Natural killer cell (primary cell): ENCODE measurements at regions not wholly inside any gene's neighbourhood (a gene's known extent, or its start where the extent isn't known, plus 50 kb on each side); places are given as distances from the start of the nearest gene placed in this dataset.

Experiments used
- ATAC-seq, 3 donors: fragments of 150-1000 bp in 2 of 3; fragments of 200-7000 bp in 1 of 3; cut with Tn5 transposase; 1 replicate in 1 of 3; 2 replicates in 2 of 3; pipeline ENCODE4 v1.10.0; 2021; ENCODE audit warnings: mild to moderate bottlenecking in 2 of 3, moderate library complexity in 2 of 3
- DNase-seq, 2 donors: peaks; one replicate each; pipeline versions ENCODE4 v3.0.0 to v3.0.0-alpha.2; 2013 to 2021; ENCODE audit warnings: mixed read lengths in 1 of 2
- H3K27ac ChIP-seq: one replicate; pipeline ENCODE4 v1.5.1; 2013; ENCODE audit warnings: mild to moderate bottlenecking, low read length
- H3K27me3 ChIP-seq: one replicate; pipeline ENCODE4 v1.6.1; 2013; ENCODE audit warnings: low read length; ENCODE audit not compliant: control insufficient read depth, insufficient read depth
- H3K36me3 ChIP-seq: one replicate; pipeline ENCODE4 v1.6.1; 2013; ENCODE audit warnings: low read length; ENCODE audit not compliant: control insufficient read depth, insufficient read depth
- H3K4me1 ChIP-seq: one replicate; pipeline ENCODE4 v1.6.1; 2013; ENCODE audit warnings: low read length; ENCODE audit not compliant: control insufficient read depth, insufficient read depth
- H3K4me3 ChIP-seq: one replicate; pipeline ENCODE4 v1.5.1; 2013; ENCODE audit warnings: low read length
- H3K9me3 ChIP-seq: one replicate; pipeline ENCODE4 v1.6.1; 2013; ENCODE audit warnings: low read length; ENCODE audit not compliant: control insufficient read depth, insufficient read depth
- H3K27ac Mint-ChIP-seq, 2 donors: one replicate each; pipeline ENCODE4 v1.8.0; 2022; ENCODE audit warnings: mild to moderate bottlenecking in 2 of 2, mixed read lengths in 2 of 2, moderate library complexity in 1 of 2
- H3K27me3 Mint-ChIP-seq, 2 donors: one replicate each; pipeline ENCODE4 v1.8.0; 2022; ENCODE audit warnings: low read depth in 2 of 2, mixed read lengths in 2 of 2
- H3K36me3 Mint-ChIP-seq: one replicate; pipeline ENCODE4 v1.8.0; 2022; ENCODE audit warnings: mixed read lengths
- H3K4me1 Mint-ChIP-seq, 2 donors: one replicate each; pipeline ENCODE4 v1.8.0; 2022; ENCODE audit warnings: mixed read lengths in 2 of 2
- H3K4me3 Mint-ChIP-seq: one replicate; pipeline ENCODE4 v1.8.0; 2022; ENCODE audit warnings: mild to moderate bottlenecking, moderate library complexity, mixed read lengths
- H3K9me3 Mint-ChIP-seq, 2 donors: one replicate each; pipeline ENCODE4 v1.8.0; 2022; ENCODE audit warnings: mixed read lengths in 2 of 2
- CTCF ChIP-seq: fragments of 200-600 bp; IDR thresholded peaks from one replicate; pipeline ENCODE4 v1.8.0; 2022; ENCODE audit warnings: antibody characterized with exemption
- WGBS: methylation state at CpG from one replicate; pipeline ENCODE4 v1.1.7; 2013; ENCODE audit warnings: missing lambda C conversion rate; ENCODE audit not compliant: insufficient coverage; 5-methylcytosine and 5-hydroxymethylcytosine counted together
- intact Hi-C: fragments of 100-400 bp; cut with micrococcal nuclease; formaldehyde crosslinking; loops from one replicate; pipeline ENCODE4 v1.14.2; 2022

DNA sequence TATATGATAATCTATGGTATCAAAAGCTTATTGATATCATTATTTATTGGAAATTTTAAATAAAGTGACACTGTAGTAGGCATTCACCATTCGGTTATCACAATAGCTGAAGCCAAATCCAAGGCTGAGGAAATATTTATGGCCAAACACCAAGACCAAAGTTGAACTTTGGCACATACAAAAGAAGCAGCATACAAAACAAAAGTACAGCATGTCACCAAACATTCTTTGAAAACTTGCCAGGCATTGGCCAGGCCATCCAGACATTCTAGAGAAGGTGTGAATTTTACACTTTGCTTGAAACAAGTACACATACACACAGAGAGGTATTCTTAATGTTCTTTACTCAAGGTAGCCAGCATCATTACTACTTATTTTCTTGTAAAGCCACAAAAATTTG is 544.4 kb upstream of the CXADR start:
- Histone ChIP-seq H3K9me3 (peaks cover 9% of the 10 kb centered on the region), H3K27ac (no peak overlapping the region), H3K4me1 (no peaks in the 10 kb centered on the region), H3K27me3 (no peaks in the 10 kb centered on the region), H3K4me3 (no peak overlapping the region), H3K36me3 (no peaks in the 10 kb centered on the region)
- 83% methylated on average over 1 of the region's 1 CpG for WGBS
- ATAC-seq (no peak), DNase-seq (no peak)
- H3K36me3 Mint-ChIP-seq: no peaks in the 10 kb centered on the region
- no peaks in the 10 kb centered on the region for H3K27me3 Mint-ChIP-seq
- TF ChIP-seq CTCF: no peak
- H3K4me3 Mint-ChIP-seq: no peak overlapping the region
- peaks cover 12 to 20% of the 10 kb centered on the region in 2 donors for H3K9me3 Mint-ChIP-seq
- no peaks in the 10 kb centered on the region for H3K4me1 Mint-ChIP-seq
- H3K27ac Mint-ChIP-seq: no peak overlapping the region
- intact Hi-C loops: no loop called here

DNA sequence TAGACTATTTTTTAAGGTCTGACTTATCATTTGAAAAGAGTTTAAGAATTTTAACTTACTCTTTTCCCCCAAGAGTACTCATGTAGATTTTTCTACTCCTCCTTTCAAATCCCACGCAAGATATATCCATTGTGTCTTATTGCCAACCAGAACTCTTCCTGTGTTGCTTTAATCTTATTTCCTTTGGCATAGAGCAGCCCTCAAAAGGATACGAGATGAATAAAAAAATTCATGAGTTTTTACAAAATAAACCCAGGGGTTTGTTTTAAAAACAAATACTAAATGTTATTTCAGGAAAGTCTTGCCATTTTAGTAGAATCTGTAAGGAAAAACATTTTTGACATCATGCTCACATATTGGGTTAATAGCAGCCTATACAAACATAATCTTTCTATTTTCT is 543.2 kb upstream of the CXADR start:
- H3K9me3 Mint-ChIP-seq: peaks cover 10 to 21% of the 10 kb centered on the region in 2 donors
- no peak overlapping the region for H3K4me3 ChIP-seq
- no peaks in the 10 kb centered on the region for H3K27me3 ChIP-seq
- DNase-seq (no peak), ATAC-seq (no peak)
- no peak overlapping the region for H3K27ac Mint-ChIP-seq
- no peaks in the 10 kb centered on the region for H3K36me3 ChIP-seq
- intact Hi-C loops: no loop called here
- no peaks in the 10 kb centered on the region for H3K36me3 Mint-ChIP-seq
- no peaks in the 10 kb centered on the region for H3K4me1 ChIP-seq
- no peak for TF ChIP-seq CTCF
- H3K4me3 Mint-ChIP-seq: no peak overlapping the region
- 11% methylated on average over 1 of the region's 2 CpGs for WGBS
- no peaks in the 10 kb centered on the region for H3K4me1 Mint-ChIP-seq
- H3K9me3 ChIP-seq: peaks cover 9% of the 10 kb centered on the region
- no peak overlapping the region for H3K27ac ChIP-seq
- H3K27me3 Mint-ChIP-seq: no peaks in the 10 kb centered on the region

DNA sequence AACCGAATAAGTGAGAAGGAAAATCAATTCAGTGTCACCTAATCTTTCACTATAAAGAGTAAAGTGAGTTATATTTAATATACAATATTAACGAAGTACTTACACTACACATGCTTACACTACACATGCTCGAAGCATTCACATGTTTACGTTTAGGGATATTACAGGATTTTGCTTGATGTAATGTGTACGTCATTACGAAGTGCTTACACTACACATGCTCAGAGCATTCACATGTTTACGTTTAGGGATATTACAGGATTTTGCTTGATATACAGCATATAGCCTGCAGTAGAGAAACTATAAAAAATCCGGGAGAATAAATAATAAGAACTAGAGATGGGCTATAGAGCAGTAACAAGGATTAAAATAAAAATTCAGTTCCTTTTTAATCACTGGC is 538.8 kb upstream of the CXADR start:
- TF ChIP-seq CTCF: no peak

GRCh38 chr21:16976193-16976592 is 536.6 kb upstream of the CXADR start:
- no peak for DNase-seq
- no peak overlapping the region for H3K4me3 ChIP-seq
- no peak overlapping the region for H3K27ac ChIP-seq
- intact Hi-C loops: no loop called here
- TF ChIP-seq CTCF: no peak
- no peaks in the 10 kb centered on the region for H3K36me3 ChIP-seq
- 63% methylated on average over 1 of the region's 2 CpGs for WGBS
- Mint-ChIP-seq H3K27me3 (no peaks in the 10 kb centered on the region), H3K27ac (no peak overlapping the region), H3K4me3 (no peak overlapping the region), H3K4me1 (no peaks in the 10 kb centered on the region), H3K36me3 (no peaks in the 10 kb centered on the region), H3K9me3 (peaks cover 9 to 15% of the 10 kb centered on the region in 2 donors)
- no peaks in the 10 kb centered on the region for H3K27me3 ChIP-seq
- peaks cover 2% of the 10 kb centered on the region for H3K9me3 ChIP-seq
- H3K4me1 ChIP-seq: no peaks in the 10 kb centered on the region
- ATAC-seq: no peak

More for the DNA sequence above, 538.8 kb upstream of the CXADR start:
- H3K36me3 ChIP-seq: no peaks in the 10 kb centered on the region
- Mint-ChIP-seq H3K9me3 (peaks cover 9 to 12% of the 10 kb centered on the region in 2 donors), H3K27me3 (no peaks in the 10 kb centered on the region), H3K4me3 (no peak overlapping the region), H3K36me3 (no peaks in the 10 kb centered on the region), H3K4me1 (no peaks in the 10 kb centered on the region), H3K27ac (no peak overlapping the region)
- H3K9me3 ChIP-seq: peaks cover 2% of the 10 kb centered on the region
- intact Hi-C loops: no loop called here
- no peaks in the 10 kb centered on the region for H3K27me3 ChIP-seq
- DNase-seq (no peak), ATAC-seq (no peak)
- no peak overlapping the region for H3K4me3 ChIP-seq
- H3K4me1 ChIP-seq: no peaks in the 10 kb centered on the region
- H3K27ac ChIP-seq: no peak overlapping the region
- WGBS: 88% methylated on average over 4 of the region's 8 CpGs
